OCI-LY3 (cell line): ENCODE measurements at regions not wholly inside any gene's neighbourhood (a gene's known extent, or its start where the extent isn't known, plus 50 kb on each side); places are given as distances from the start of the nearest gene placed in this dataset.

Source experiments
- H2AFZ ChIP-seq: fragments of 200-600, 300-600 bp; shearing (Covaris generic); 2 replicates; pipeline ENCODE4 v1.6.0; 2014; ENCODE audit warnings: antibody characterized with exemption, low read depth, low read length
- H3K27ac ChIP-seq: fragments of 200-600, 300-600 bp; sonication (generic); 2 replicates; pipeline ENCODE4 v1.5.1; 2014; ENCODE audit warnings: mild to moderate bottlenecking, low read length, moderate library complexity, mixed read lengths
- H3K27me3 ChIP-seq: fragments of 200-600, 300-600 bp; sonication (generic); 2 replicates; pipeline ENCODE4 v1.6.1; 2014; ENCODE audit warnings: low read depth, low read length, mixed read lengths
- H3K36me3 ChIP-seq: fragments of 200-600, 300-600 bp; sonication (generic); replicated peaks from 2 replicates; pipeline ENCODE3; 2014; ENCODE audit warnings: low read depth, low read length, mixed read lengths
- H3K4me1 ChIP-seq: fragments of 300-600, 200-600 bp; sonication (generic); 2 replicates; pipeline ENCODE4 v1.6.1; 2014; ENCODE audit warnings: low read length, mixed read lengths
- H3K4me2 ChIP-seq: fragments of 200-600, 300-600 bp; sonication (generic); 2 replicates; pipeline ENCODE4 v1.6.1; 2014; ENCODE audit warnings: low read length, mixed read lengths
- H3K4me3 ChIP-seq: fragments of 300-600, 200-600 bp; sonication (generic); 2 replicates; pipeline ENCODE4 v1.5.1; 2014; ENCODE audit warnings: antibody characterized with exemption, mild to moderate bottlenecking, low read length, moderate library complexity
- H3K79me2 ChIP-seq: fragments of 300-600, 200-600 bp; shearing (Covaris generic); 2 replicates; pipeline ENCODE4 v1.6.1; 2014; ENCODE audit warnings: mild to moderate bottlenecking, low read length, mixed read lengths
- H3K9ac ChIP-seq: fragments of 300-600, 200-600 bp; shearing (Covaris generic); 2 replicates; pipeline ENCODE4 v1.6.0; 2014; ENCODE audit warnings: mild to moderate bottlenecking, low read length, moderate library complexity
- H3K9me3 ChIP-seq: fragments of 200-600, 300-600 bp; shearing (Covaris generic); 2 replicates; pipeline ENCODE4 v1.6.1; 2014; ENCODE audit warnings: low read length, mixed read lengths; ENCODE audit not compliant: insufficient read depth
- H4K20me1 ChIP-seq: fragments of 200-600, 300-600 bp; sonication (generic); 2 replicates; pipeline ENCODE4 v1.6.1; 2016; ENCODE audit warnings: low read length, mixed read lengths; ENCODE audit not compliant: insufficient read depth
- EZH2phosphoT487 ChIP-seq: fragments of 200-600 bp; shearing (Covaris generic); IDR thresholded peaks from 2 replicates; pipeline ENCODE4 v1.6.1; 2018; ENCODE audit warnings: antibody characterized with exemption, mixed run types, low read depth
- TF ChIP-seq, protein P1 (sequence below): fragments of 200-600, 300-600 bp; sonication (generic); IDR thresholded peaks from 2 replicates; pipeline ENCODE4 v1.5.1; 2014; ENCODE audit warnings: antibody characterized with exemption, low read length, low read depth

DNA sequence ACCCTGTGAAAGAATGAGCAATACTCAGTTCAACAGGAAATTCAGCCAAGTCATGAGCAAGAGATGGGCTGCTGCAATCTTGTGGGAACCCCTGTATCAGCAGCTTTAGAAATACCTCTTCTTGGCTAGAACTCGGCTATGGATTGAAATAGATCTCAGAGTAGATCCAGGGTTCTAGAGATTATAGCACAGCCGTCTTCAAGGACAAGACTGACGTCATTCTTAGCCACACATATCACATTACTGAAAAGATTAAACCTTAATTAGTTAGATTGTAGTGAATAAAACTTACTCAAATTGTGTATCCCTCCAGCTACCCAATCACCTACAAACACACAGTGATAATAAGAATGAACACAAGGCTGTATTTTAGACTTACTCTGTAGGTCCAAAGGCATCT, 776.4 kb downstream of the EPHA4 start:
- H3K9me3 ChIP-seq, result no peaks in the 10 kb centered on the region
- no peaks in the 10 kb centered on the region for H3K4me1 ChIP-seq
- no peak overlapping the region for H3K27ac ChIP-seq
- no peak overlapping the region for H3K4me2 ChIP-seq
- H3K27me3 ChIP-seq, result no peaks in the 10 kb centered on the region
- no peak overlapping the region for H3K4me3 ChIP-seq
- H4K20me1 ChIP-seq, result no peaks in the 10 kb centered on the region
- no peaks in the 10 kb centered on the region for H3K36me3 ChIP-seq
- H3K9ac ChIP-seq, result no peak overlapping the region
- no peak overlapping the region for H2AFZ ChIP-seq
- no peaks in the 10 kb centered on the region for H3K79me2 ChIP-seq
- TF ChIP-seq, protein P1, sequence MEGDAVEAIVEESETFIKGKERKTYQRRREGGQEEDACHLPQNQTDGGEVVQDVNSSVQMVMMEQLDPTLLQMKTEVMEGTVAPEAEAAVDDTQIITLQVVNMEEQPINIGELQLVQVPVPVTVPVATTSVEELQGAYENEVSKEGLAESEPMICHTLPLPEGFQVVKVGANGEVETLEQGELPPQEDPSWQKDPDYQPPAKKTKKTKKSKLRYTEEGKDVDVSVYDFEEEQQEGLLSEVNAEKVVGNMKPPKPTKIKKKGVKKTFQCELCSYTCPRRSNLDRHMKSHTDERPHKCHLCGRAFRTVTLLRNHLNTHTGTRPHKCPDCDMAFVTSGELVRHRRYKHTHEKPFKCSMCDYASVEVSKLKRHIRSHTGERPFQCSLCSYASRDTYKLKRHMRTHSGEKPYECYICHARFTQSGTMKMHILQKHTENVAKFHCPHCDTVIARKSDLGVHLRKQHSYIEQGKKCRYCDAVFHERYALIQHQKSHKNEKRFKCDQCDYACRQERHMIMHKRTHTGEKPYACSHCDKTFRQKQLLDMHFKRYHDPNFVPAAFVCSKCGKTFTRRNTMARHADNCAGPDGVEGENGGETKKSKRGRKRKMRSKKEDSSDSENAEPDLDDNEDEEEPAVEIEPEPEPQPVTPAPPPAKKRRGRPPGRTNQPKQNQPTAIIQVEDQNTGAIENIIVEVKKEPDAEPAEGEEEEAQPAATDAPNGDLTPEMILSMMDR, result no peak
- TF ChIP-seq EZH2phosphoT487, result no peak

- Histone ChIP-seq H2AFZ (no peak overlapping the region), H3K79me2 (no peaks in the 10 kb centered on the region), H4K20me1 (no peaks in the 10 kb centered on the region), H3K4me1 (no peaks in the 10 kb centered on the region), H3K4me2 (no peak overlapping the region), H3K4me3 (no peak overlapping the region), H3K9me3 (no peaks in the 10 kb centered on the region), H3K36me3 (no peaks in the 10 kb centered on the region), H3K27me3 (no peaks in the 10 kb centered on the region), H3K9ac (no peak overlapping the region), H3K27ac (no peak overlapping the region)
- no peak for TF ChIP-seq EZH2phosphoT487
- TF ChIP-seq, protein P1, result no peak
Observed at GRCh38 chr2:220811115-220811514, 761.0 kb downstream of the EPHA4 start.

GRCh38 chr2:220811952-220812570, 760.0 kb downstream of the EPHA4 start:
- Histone ChIP-seq H3K36me3 (no peaks in the 10 kb centered on the region), H3K27me3 (no peaks in the 10 kb centered on the region), H3K27ac (no peak overlapping the region), H3K79me2 (no peaks in the 10 kb centered on the region), H4K20me1 (no peaks in the 10 kb centered on the region), H2AFZ (no peak overlapping the region), H3K4me1 (no peaks in the 10 kb centered on the region), H3K9ac (no peak overlapping the region), H3K4me3 (no peak overlapping the region), H3K9me3 (no peaks in the 10 kb centered on the region), H3K4me2 (no peak overlapping the region)
- TF ChIP-seq EZH2phosphoT487, result no peak
- TF ChIP-seq, protein P1, result no peak

DNA sequence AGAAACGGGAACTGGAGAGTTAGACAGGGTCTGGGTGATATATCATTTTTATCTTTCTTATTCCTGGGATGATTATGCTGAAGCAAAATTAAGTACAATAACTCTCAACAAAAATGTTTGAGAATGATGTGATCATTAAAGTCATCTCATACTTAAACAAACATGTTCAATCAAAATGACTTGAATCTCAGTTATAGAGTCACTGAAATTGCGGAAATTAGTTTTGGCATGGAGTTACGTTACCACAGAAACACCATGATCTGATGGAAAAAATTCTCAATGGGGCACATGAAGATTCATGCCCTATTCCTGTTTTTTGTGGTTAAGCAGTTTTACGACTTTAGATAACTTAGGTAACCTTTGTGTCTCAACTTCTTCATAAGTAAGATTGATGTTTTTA, 757.7 kb downstream of the EPHA4 start:
- Histone ChIP-seq H3K36me3 (no peaks in the 10 kb centered on the region), H3K9ac (no peak overlapping the region), H3K79me2 (no peaks in the 10 kb centered on the region), H3K4me1 (no peaks in the 10 kb centered on the region), H3K27ac (no peak overlapping the region), H3K4me3 (no peak overlapping the region), H4K20me1 (no peaks in the 10 kb centered on the region), H3K27me3 (no peaks in the 10 kb centered on the region), H2AFZ (no peak overlapping the region), H3K9me3 (no peaks in the 10 kb centered on the region), H3K4me2 (no peak overlapping the region)
- no peak for TF ChIP-seq EZH2phosphoT487
- TF ChIP-seq, protein P1, result no peak
